ENCODE measurements at regions not wholly inside any gene's neighbourhood (a gene's known extent, or its start where the extent isn't known, plus 50 kb on each side); places are given as distances from the start of the nearest gene placed in this dataset.

GRCh38 chr2:151175864-151176263 is 85.8 kb downstream of the RBM43 start:
- TF ChIP-seq CREB1 (CRISPR knock-in tag; IDR thresholded peaks at IDR 0.05; ENCODE audit: low read depth) = no peak
- TF ChIP-seq, protein P1, sequence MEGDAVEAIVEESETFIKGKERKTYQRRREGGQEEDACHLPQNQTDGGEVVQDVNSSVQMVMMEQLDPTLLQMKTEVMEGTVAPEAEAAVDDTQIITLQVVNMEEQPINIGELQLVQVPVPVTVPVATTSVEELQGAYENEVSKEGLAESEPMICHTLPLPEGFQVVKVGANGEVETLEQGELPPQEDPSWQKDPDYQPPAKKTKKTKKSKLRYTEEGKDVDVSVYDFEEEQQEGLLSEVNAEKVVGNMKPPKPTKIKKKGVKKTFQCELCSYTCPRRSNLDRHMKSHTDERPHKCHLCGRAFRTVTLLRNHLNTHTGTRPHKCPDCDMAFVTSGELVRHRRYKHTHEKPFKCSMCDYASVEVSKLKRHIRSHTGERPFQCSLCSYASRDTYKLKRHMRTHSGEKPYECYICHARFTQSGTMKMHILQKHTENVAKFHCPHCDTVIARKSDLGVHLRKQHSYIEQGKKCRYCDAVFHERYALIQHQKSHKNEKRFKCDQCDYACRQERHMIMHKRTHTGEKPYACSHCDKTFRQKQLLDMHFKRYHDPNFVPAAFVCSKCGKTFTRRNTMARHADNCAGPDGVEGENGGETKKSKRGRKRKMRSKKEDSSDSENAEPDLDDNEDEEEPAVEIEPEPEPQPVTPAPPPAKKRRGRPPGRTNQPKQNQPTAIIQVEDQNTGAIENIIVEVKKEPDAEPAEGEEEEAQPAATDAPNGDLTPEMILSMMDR (conservative IDR thresholded peaks at IDR 0.05; ENCODE audit: low read depth in 2 of 2) = no peak
- TF ChIP-seq JUNB (IDR thresholded peaks at IDR 0.05; ENCODE audit: unreplicated experiment) = no peak
- TF ChIP-seq EZH2 (IDR thresholded peaks at IDR 0.05; ENCODE audit: low read depth, unreplicated experiment) = no peak
- no peak for TF ChIP-seq POLR2AphosphoS5 (IDR thresholded peaks at IDR 0.05; ENCODE audit: low read depth)
- no peak for TF ChIP-seq REST (IDR thresholded peaks at IDR 0.05; ENCODE audit: unreplicated experiment)

All from GM23338 (cell line).